RWPE1 (cell line): ENCODE measurements at regions not wholly inside any gene's neighbourhood (a gene's known extent, or its start where the extent isn't known, plus 50 kb on each side); places are given as distances from the start of the nearest gene placed in this dataset.

ENCODE experiments used
- CTCF ChIA-PET: fragments of 350-600 bp; sonication (Branson Sonifier 250); formaldehyde crosslinking; extraction: SDS; loops from one replicate; lab custom pipeline; 2021; lab: Yijun Ruan, JAX
- POLR2A ChIA-PET: fragments of 400-600 bp; formaldehyde crosslinking; extraction: SDS; loops from one replicate; lab custom pipeline; 2020; ENCODE audit warnings: antibody characterized with exemption; ENCODE audit not compliant: low non-redundant PET; lab: Yijun Ruan, JAX
- DNase-seq: peaks from one replicate; pipeline ENCODE4 v3.0.0; 2012; ENCODE audit warnings: low spot score
- H3K27ac ChIP-seq: fragments of 450-650 bp; 2 replicates; pipeline ENCODE4 v1.5.1; 2017
- CTCF ChIP-seq: fragments of 450-650 bp; conservative IDR thresholded peaks from 2 replicates; pipeline ENCODE4 v1.5.1; 2017; ENCODE audit warnings: low read depth, mild to moderate bottlenecking

DNA sequence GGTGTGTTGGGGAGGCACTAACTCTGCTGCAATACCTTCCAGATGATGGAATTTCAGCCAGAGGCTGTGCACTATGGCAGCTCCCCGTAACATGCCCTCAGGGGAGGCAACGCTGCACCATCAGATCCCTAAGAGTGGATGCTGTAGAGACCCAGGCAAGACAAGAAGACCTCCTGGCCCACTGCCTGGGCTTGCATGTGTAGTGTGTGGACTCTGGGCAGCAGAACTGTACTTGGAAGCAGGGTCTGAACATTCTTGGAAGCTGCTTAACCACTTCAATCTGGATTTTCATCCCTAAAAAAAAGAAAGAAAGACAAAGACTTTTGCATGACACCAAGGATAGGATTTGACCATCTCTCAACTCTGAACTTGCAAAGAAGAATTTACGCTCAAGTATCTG is 297.5 kb upstream of the NRP1 start:
- ChIA-PET CTCF (interaction anchor here (0.6 kb wide), 1 partner anchor 118 kb away, joined by 4 read pairs; no protein-coding TSS in a partner anchor), POLR2A (no interaction called here)
- no peak for DNase-seq
- H3K27ac ChIP-seq = no peak overlapping the region
- no peak for TF ChIP-seq CTCF

DNA sequence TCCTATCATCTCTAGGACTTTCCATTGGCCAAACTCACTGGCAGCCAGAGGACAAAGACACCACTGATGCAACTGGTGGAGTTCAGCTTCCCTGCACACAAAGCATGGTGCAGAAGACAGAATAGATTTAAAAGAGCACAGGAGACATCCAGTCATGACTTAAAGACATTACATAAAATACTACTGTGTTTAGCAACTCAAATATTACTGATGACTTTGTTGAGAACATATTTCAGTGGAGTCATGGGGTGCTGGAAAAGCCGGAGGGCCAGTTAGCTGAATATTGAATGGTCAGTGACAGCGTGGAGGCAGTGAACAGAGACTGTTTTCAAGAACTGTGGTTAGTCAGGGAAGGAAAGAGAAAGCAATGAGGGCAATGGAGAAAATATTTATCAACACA is 296.3 kb upstream of the NRP1 start:
- no peak for DNase-seq
- ChIA-PET POLR2A (no interaction called here), CTCF (no interaction called here)
- no peak for TF ChIP-seq CTCF
- H3K27ac ChIP-seq = no peak overlapping the region

DNA sequence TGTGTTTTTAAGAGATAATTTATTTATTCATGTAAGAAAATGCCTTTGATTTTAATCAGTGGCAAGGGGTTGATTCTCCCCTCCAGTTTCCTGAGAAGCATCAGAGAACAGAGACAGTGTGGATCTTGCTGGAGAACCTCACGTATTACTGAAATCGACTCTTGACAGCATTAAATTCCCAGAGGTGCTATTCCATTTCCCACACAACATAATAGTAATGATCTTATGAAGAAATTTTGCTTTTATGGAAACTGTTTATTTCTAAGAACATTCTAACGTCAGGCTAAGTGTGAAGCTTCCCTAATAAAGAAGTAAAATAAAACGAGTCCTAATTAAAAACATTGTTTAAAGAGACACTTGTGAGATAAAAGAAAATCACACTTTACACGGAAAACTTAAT is 293.1 kb upstream of the NRP1 start:
- no peak overlapping the region for H3K27ac ChIP-seq
- POLR2A ChIA-PET = no interaction called here
- no peak for DNase-seq
- CTCF ChIA-PET = interaction anchor here (0.6 kb wide), 1 partner anchor 72 kb away, joined by 3 read pairs; no protein-coding TSS in a partner anchor
- no peak for TF ChIP-seq CTCF

- CTCF ChIA-PET = no interaction called here
- POLR2A ChIA-PET = no interaction called here
- TF ChIP-seq CTCF = no peak
- no peak overlapping the region for H3K27ac ChIP-seq
- no peak for DNase-seq
These were observed 292.5 kb upstream of the NRP1 start for GRCh38 chr10:33626798-33627466.

DNA sequence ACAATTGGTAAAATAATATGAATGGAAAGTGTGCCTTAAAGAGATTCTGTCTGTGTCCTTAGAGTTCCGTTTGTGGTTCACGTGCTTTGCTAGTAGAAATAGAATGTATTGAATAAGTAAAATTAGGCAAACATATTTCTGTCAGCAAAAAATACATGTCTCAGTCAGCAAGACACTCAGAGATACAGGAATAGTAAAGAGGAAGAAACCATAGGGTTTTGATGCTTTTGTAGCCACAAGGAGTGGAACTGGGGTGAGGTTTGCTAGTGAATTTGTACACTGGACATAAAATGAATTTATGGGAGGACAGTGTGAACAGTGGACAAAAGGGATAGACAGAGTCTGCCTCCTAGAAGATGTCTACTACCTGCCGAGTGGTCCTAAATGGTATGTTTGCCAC is 289.2 kb upstream of the NRP1 start:
- no peak for TF ChIP-seq CTCF
- CTCF ChIA-PET = no interaction called here
- no peak overlapping the region for H3K27ac ChIP-seq
- POLR2A ChIA-PET = no interaction called here
- no peak for DNase-seq

DNA sequence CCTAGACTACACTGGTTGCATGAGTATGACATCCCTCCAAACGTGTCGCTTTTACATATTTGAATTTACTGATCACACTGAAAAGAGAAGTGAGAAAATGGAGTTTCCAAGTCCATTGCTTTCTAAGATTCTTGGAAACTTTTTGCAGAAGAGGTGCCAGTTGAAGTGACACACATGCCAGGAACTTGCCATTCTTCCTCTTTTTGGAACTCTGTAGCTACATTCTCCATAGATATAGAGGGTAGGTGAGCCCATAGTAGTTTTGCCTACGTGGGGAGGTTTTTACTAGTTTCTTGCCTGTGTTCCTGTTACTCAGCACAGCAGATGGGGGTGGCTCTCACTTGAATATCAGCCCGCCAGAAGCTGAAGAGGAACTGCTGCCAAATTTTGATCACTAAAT is 286.6 kb upstream of the NRP1 start:
- CTCF ChIA-PET = interaction anchor here (0.5 kb wide), 1 partner anchor 366 kb away, joined by 3 read pairs; no protein-coding TSS in a partner anchor

More for the DNA sequence above, 286.6 kb upstream of the NRP1 start:
- no peak for TF ChIP-seq CTCF
- no peak overlapping the region for H3K27ac ChIP-seq
- no peak for DNase-seq
- POLR2A ChIA-PET = no interaction called here
